Mesothelial cell of epicardium (in vitro differentiated cells): ENCODE measurements at regions not wholly inside any gene's neighbourhood (a gene's known extent, or its start where the extent isn't known, plus 50 kb on each side); places are given as distances from the start of the nearest gene placed in this dataset.

ENCODE experiments used
- DNase-seq, 2 experiments: peaks; one replicate each; pipeline ENCODE4 v3.0.0; 2021; ENCODE audit warnings: low spot score in 2 of 2; ENCODE audit not compliant: unreplicated experiment in 2 of 2
- H3K27ac Mint-ChIP-seq: 2 replicates; pipeline ENCODE4 v1.8.0; 2021; ENCODE audit warnings: mixed read lengths
- H3K27me3 Mint-ChIP-seq: 2 replicates; pipeline ENCODE4 v1.8.0; 2021; ENCODE audit warnings: low read depth, mixed read lengths
- H3K36me3 Mint-ChIP-seq: 2 replicates; pipeline ENCODE4 v1.8.0; 2021; ENCODE audit warnings: mixed read lengths
- H3K4me1 Mint-ChIP-seq: 2 replicates; pipeline ENCODE4 v1.8.0; 2021; ENCODE audit warnings: mixed read lengths
- H3K4me3 Mint-ChIP-seq: 2 replicates; pipeline ENCODE4 v1.8.0; 2021; ENCODE audit warnings: mild to moderate bottlenecking, moderate library complexity, mixed read lengths
- H3K9me3 Mint-ChIP-seq: 2 replicates; pipeline ENCODE4 v1.8.0; 2021; ENCODE audit warnings: mixed read lengths
- CTCF ChIP-seq: fragments of 200-600 bp; sonication (generic); IDR thresholded peaks from one replicate; pipeline ENCODE4 v1.5.0; 2021; ENCODE audit warnings: antibody characterized with exemption; ENCODE audit not compliant: unreplicated experiment

- no peak for DNase-seq
- Mint-ChIP-seq H3K4me3 (no peak overlapping the region), H3K4me1 (peaks cover 4% of the 10 kb centered on the region), H3K36me3 (no peaks in the 10 kb centered on the region), H3K27ac (no peak overlapping the region), H3K9me3 (no peaks in the 10 kb centered on the region), H3K27me3 (peaks cover 5% of the 10 kb centered on the region)
- TF ChIP-seq CTCF, result no peak
These were observed 90.5 kb upstream of the ANKRD10 start for GRCh38 chr13:111005364-111005763.

GRCh38 chr13:111004444-111004843 lies 89.6 kb upstream of the ANKRD10 start:
- TF ChIP-seq CTCF, result no peak
- peaks cover 4% of the 10 kb centered on the region for H3K4me1 Mint-ChIP-seq
- H3K9me3 Mint-ChIP-seq, result no peaks in the 10 kb centered on the region
- no peaks in the 10 kb centered on the region for H3K36me3 Mint-ChIP-seq
- no peak for DNase-seq
- peaks cover 3% of the 10 kb centered on the region for H3K27me3 Mint-ChIP-seq
- H3K4me3 Mint-ChIP-seq, result no peak overlapping the region
- H3K27ac Mint-ChIP-seq, result no peak overlapping the region

DNA sequence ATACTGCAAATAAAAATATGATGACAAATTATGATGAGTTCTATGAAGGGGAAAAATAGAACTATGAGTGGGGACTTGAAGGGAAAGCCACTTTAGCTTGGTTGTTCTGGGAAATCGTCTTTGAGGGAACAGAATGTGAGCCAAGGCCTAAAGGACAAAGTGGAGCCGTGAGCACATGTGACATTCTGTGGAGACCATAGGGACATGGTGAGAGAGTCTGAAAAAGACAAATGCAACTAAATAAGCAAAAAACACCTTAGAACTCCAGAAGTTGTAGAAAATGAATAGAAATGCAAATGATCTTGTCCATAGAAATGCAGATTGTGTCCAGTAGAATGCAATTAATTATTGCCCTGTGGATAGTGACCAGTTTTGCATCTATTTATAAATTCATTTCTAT lies 86.8 kb upstream of the ANKRD10 start:
- no peak for TF ChIP-seq CTCF
- Mint-ChIP-seq H3K4me3 (no peak overlapping the region), H3K27me3 (peaks cover 21% of the 10 kb centered on the region), H3K4me1 (no peaks in the 10 kb centered on the region), H3K9me3 (peaks cover 5% of the 10 kb centered on the region), H3K27ac (no peak overlapping the region), H3K36me3 (no peaks in the 10 kb centered on the region)
- DNase-seq, result no peak

DNA sequence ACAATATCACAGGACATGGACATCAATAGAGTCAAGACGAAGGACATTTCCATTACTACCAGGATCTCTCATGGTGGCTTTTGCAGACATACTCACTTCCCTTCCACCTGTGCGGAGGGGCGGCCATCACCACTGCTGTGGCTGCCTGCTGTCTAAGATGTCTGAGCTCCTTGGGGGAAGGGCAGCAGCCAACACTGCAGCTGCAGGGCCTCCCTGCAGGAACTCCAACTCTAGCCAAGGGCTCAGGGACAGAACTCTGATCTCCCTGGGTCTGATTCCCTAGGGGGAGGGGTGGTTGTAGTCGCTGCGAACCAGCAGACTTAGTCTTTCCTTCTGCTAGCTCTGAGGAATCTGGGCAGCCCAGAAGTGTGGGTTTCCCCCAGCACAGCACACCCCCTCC lies 78.9 kb upstream of the ANKRD10 start:
- H3K4me1 Mint-ChIP-seq, result no peaks in the 10 kb centered on the region
- no peak overlapping the region for H3K4me3 Mint-ChIP-seq
- TF ChIP-seq CTCF, result no peak
- no peaks in the 10 kb centered on the region for H3K36me3 Mint-ChIP-seq
- peaks cover 43% of the 10 kb centered on the region for H3K27me3 Mint-ChIP-seq
- no peak overlapping the region for H3K27ac Mint-ChIP-seq
- peaks cover 13% of the 10 kb centered on the region for H3K9me3 Mint-ChIP-seq
- DNase-seq, result no peak

DNA sequence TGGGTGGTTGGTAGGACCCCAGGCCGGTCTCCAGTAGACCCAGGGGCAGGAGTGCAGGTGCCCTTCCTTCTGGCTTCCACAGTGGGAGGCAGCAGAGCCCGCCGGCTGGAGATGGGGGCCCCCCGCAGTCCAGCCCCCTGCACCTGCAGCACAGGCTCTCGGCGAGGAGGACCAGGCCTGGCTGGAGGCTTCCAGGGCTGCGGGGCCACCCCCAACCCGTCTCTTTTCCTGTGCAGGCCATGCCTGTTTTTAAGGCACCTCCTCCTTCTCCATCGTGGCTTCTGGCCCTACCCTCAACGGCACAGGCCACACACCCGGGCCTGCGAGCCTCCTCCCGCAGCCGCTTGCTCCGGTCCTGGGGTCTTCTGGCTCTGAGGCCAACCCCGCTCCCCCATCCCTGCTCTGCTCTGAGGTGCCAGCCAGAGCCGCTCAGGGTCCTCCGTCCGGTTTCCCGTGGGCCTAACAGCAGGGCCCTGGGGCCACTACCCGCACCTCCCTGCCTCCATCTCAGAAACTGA lies 77.2 kb upstream of the ANKRD10 start:
- no peaks in the 10 kb centered on the region for H3K36me3 Mint-ChIP-seq
- DNase-seq, result no peak
- no peak for TF ChIP-seq CTCF
- no peaks in the 10 kb centered on the region for H3K4me1 Mint-ChIP-seq
- H3K9me3 Mint-ChIP-seq, result peaks cover 9% of the 10 kb centered on the region
- no peak overlapping the region for H3K4me3 Mint-ChIP-seq
- peaks cover 31% of the 10 kb centered on the region for H3K27me3 Mint-ChIP-seq
- no peak overlapping the region for H3K27ac Mint-ChIP-seq

GRCh38 chr13:110989331-110989730 lies 74.5 kb upstream of the ANKRD10 start:
- no peak overlapping the region for H3K27ac Mint-ChIP-seq
- H3K4me3 Mint-ChIP-seq, result no peak overlapping the region
- no peaks in the 10 kb centered on the region for H3K9me3 Mint-ChIP-seq
- no peak for TF ChIP-seq CTCF
- no peak for DNase-seq
- no peaks in the 10 kb centered on the region for H3K36me3 Mint-ChIP-seq
- no peaks in the 10 kb centered on the region for H3K4me1 Mint-ChIP-seq
- H3K27me3 Mint-ChIP-seq, result peaks cover 27% of the 10 kb centered on the region
